ENCODE measurements at regions not wholly inside any gene's neighbourhood (a gene's known extent, or its start where the extent isn't known, plus 50 kb on each side); places are given as distances from the start of the nearest gene placed in this dataset.

- TF ChIP-seq CTCF (IDR thresholded peaks at IDR 0.05), result no peak
- Histone ChIP-seq H3K27ac (no peak overlapping the region), H3K4me3 (no peak overlapping the region)
- no peak for DNase-seq (ENCODE audit: low spot score)
Measured at GRCh38 chr10:57165671-57166070, 804.6 kb upstream of the ZWINT start.

- Histone ChIP-seq H3K4me3 (no peak overlapping the region), H3K27ac (no peak overlapping the region)
- DNase-seq (ENCODE audit: low spot score), result no peak
- TF ChIP-seq CTCF (IDR thresholded peaks at IDR 0.05), result no peak
Measured at GRCh38 chr10:57162231-57162630, 801.2 kb upstream of the ZWINT start.

- TF ChIP-seq CTCF (IDR thresholded peaks at IDR 0.05), result no peak
- DNase-seq (ENCODE audit: low spot score), result no peak
- H3K27ac ChIP-seq, result no peak overlapping the region
- no peak overlapping the region for H3K4me3 ChIP-seq
Measured at GRCh38 chr10:57161157-57161556, 800.1 kb upstream of the ZWINT start.

GRCh38 chr10:57145548-57145947, 784.5 kb upstream of the ZWINT start:
- Histone ChIP-seq H3K27ac (no peak overlapping the region), H3K4me3 (no peak overlapping the region)
- DNase-seq (ENCODE audit: low spot score), result no peak
- no peak for TF ChIP-seq CTCF (IDR thresholded peaks at IDR 0.05)

GRCh38 chr10:57142925-57143576, 782.0 kb upstream of the ZWINT start:
- no peak overlapping the region for H3K4me3 ChIP-seq
- no peak for DNase-seq (ENCODE audit: low spot score)
- H3K27ac ChIP-seq, result no peak overlapping the region
- no peak for TF ChIP-seq CTCF (IDR thresholded peaks at IDR 0.05)

GRCh38 chr10:57141708-57142107, 780.6 kb upstream of the ZWINT start:
- TF ChIP-seq CTCF (IDR thresholded peaks at IDR 0.05), result no peak
- no peak for DNase-seq (ENCODE audit: low spot score)
- Histone ChIP-seq H3K4me3 (no peak overlapping the region), H3K27ac (no peak overlapping the region)

- DNase-seq (ENCODE audit: low spot score), result no peak
- Histone ChIP-seq H3K4me3 (no peak overlapping the region), H3K27ac (no peak overlapping the region)
- TF ChIP-seq CTCF (IDR thresholded peaks at IDR 0.05), result no peak
Measured at GRCh38 chr10:57119684-57120083, 758.6 kb upstream of the ZWINT start.

All from coronary artery (tissue), 2 donors.